H7 (cell line): ENCODE measurements at regions not wholly inside any gene's neighbourhood (a gene's known extent, or its start where the extent isn't known, plus 50 kb on each side); places are given as distances from the start of the nearest gene placed in this dataset.
"Not testable (repeated sequence)": the region's sequence is repeated elsewhere in the genome, so short reads cannot be mapped to it uniquely, and the experiment has no call there.

Experiments used
- DNase-seq: peaks from one replicate; pipeline ENCODE4 v3.0.0; 2012
- H3K27me3 ChIP-seq: 2 replicates; pipeline ENCODE4 v1.6.0; 2011; ENCODE audit warnings: mild to moderate bottlenecking, low read length; ENCODE audit not compliant: control insufficient read depth, insufficient read depth
- H3K36me3 ChIP-seq: replicated peaks from 2 replicates; pipeline ENCODE4 v1.5.1; 2011; ENCODE audit warnings: low read length; ENCODE audit not compliant: control insufficient read depth, insufficient read depth
- H3K4me3 ChIP-seq: 2 replicates; pipeline ENCODE4 v1.5.1; 2011; ENCODE audit warnings: low read depth, mild to moderate bottlenecking, control low read depth, low read length, moderate library complexity; ENCODE audit not compliant: insufficient read depth

- H3K36me3 ChIP-seq = no peaks in the 10 kb centered on the region
- no peak overlapping the region for H3K4me3 ChIP-seq
- no peaks in the 10 kb centered on the region for H3K27me3 ChIP-seq
- DNase-seq = no peak
Observed at GRCh38 chr5:123709422-123709821, 197.4 kb downstream of the CSNK1G3 start.

GRCh38 chr5:123708074-123708806, 196.3 kb downstream of the CSNK1G3 start:
- DNase-seq = no peak
- Histone ChIP-seq H3K4me3 (no peak overlapping the region), H3K27me3 (no peaks in the 10 kb centered on the region), H3K36me3 (no peaks in the 10 kb centered on the region)

- DNase-seq = no peak
- no peak overlapping the region for H3K4me3 ChIP-seq
- no peaks in the 10 kb centered on the region for H3K36me3 ChIP-seq
- H3K27me3 ChIP-seq = no peaks in the 10 kb centered on the region
Observed at GRCh38 chr5:123706531-123706930, 194.6 kb downstream of the CSNK1G3 start.

GRCh38 chr5:123705741-123706140, 193.8 kb downstream of the CSNK1G3 start:
- H3K36me3 ChIP-seq = no peaks in the 10 kb centered on the region

GRCh38 chr5:123701511-123702200, 189.7 kb downstream of the CSNK1G3 start:
- no peaks in the 10 kb centered on the region for H3K27me3 ChIP-seq
- H3K36me3 ChIP-seq = no peaks in the 10 kb centered on the region
- no peak overlapping the region for H3K4me3 ChIP-seq
- DNase-seq = no peak

More at GRCh38 chr5:123705741-123706140, 193.8 kb downstream of the CSNK1G3 start:
- no peak for DNase-seq
- no peak overlapping the region for H3K4me3 ChIP-seq
- H3K27me3 ChIP-seq = no peaks in the 10 kb centered on the region

GRCh38 chr5:123700624-123701287, 188.8 kb downstream of the CSNK1G3 start:
- Histone ChIP-seq H3K4me3 (no peak overlapping the region), H3K36me3 (no peaks in the 10 kb centered on the region)
- no peak for DNase-seq

GRCh38 chr5:123699571-123699970, 187.6 kb downstream of the CSNK1G3 start:
- Histone ChIP-seq H3K4me3 (no peak overlapping the region), H3K36me3 (no peaks in the 10 kb centered on the region), H3K27me3 (no peaks in the 10 kb centered on the region)
- no peak for DNase-seq

More at GRCh38 chr5:123700624-123701287, 188.8 kb downstream of the CSNK1G3 start:
- no peaks in the 10 kb centered on the region for H3K27me3 ChIP-seq

GRCh38 chr5:123698937-123699336, 187.0 kb downstream of the CSNK1G3 start:
- H3K36me3 ChIP-seq, DNase-seq, H3K4me3 ChIP-seq, H3K27me3 ChIP-seq: not testable (repeated sequence)

- DNase-seq = no peak
- Histone ChIP-seq H3K4me3 (no peak overlapping the region), H3K27me3 (no peaks in the 10 kb centered on the region), H3K36me3 (no peaks in the 10 kb centered on the region)
Observed at GRCh38 chr5:123696921-123697341, 185.0 kb downstream of the CSNK1G3 start.

GRCh38 chr5:123690821-123691220, 178.8 kb downstream of the CSNK1G3 start:
- H3K4me3 ChIP-seq = no peak overlapping the region
- no peak for DNase-seq
- no peaks in the 10 kb centered on the region for H3K36me3 ChIP-seq
- H3K27me3 ChIP-seq = no peaks in the 10 kb centered on the region

- H3K27me3 ChIP-seq = no peaks in the 10 kb centered on the region
- no peak for DNase-seq
- no peak overlapping the region for H3K4me3 ChIP-seq
- no peaks in the 10 kb centered on the region for H3K36me3 ChIP-seq
Observed at GRCh38 chr5:123681061-123681460, 169.1 kb downstream of the CSNK1G3 start.

- no peaks in the 10 kb centered on the region for H3K27me3 ChIP-seq
- no peaks in the 10 kb centered on the region for H3K36me3 ChIP-seq
- H3K4me3 ChIP-seq = no peak overlapping the region
- DNase-seq = no peak
Observed at GRCh38 chr5:123673107-123673506, 161.1 kb downstream of the CSNK1G3 start.

GRCh38 chr5:123671711-123672456, 159.9 kb downstream of the CSNK1G3 start:
- no peaks in the 10 kb centered on the region for H3K36me3 ChIP-seq
- DNase-seq = no peak
- no peak overlapping the region for H3K4me3 ChIP-seq
- H3K27me3 ChIP-seq = no peaks in the 10 kb centered on the region

- Histone ChIP-seq H3K36me3 (no peaks in the 10 kb centered on the region), H3K27me3 (no peaks in the 10 kb centered on the region), H3K4me3 (no peak overlapping the region)
- peak; percentile 13 for DNase-seq
Observed at GRCh38 chr5:123671042-123671441, 159.1 kb downstream of the CSNK1G3 start.
